ENCODE measurements at regions not wholly inside any gene's neighbourhood (a gene's known extent, or its start where the extent isn't known, plus 50 kb on each side); places are given as distances from the start of the nearest gene placed in this dataset.

DNA sequence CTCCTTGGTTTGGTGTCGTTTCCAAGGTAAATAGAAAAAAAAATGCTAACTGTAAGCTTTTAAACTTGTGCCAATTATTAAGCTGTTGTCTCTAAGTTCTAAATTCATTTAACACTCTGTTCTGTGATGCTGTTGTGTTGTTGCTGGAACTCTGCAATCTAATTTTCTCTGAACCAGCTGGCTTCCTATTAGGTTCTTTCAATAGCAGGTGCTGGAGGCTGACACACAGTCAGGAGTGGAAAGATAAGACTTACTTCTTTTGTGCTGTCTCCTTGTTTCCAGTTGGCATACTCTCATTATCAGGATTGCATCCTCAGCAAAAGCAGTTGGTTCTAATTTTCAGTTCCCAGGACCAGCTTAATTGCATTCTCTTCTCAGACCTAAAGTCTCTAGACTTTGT is 1252.6 kb upstream of the NUDT12 start:
- TF ChIP-seq RAD21 (IDR thresholded peaks at IDR 0.05; ENCODE audit: low read depth) = no peak
- no peak for TF ChIP-seq EGR1 (IDR thresholded peaks at IDR 0.05)
- no peak for TF ChIP-seq FOXM1 (IDR thresholded peaks at IDR 0.05; ENCODE audit: borderline replicate concordance, low read depth)
- TF ChIP-seq TCF12 (IDR thresholded peaks at IDR 0.05; ENCODE audit: low read depth) = no peak
- TF ChIP-seq CEBPB (IDR thresholded peaks at IDR 0.05) = no peak
- no peak for TF ChIP-seq YY1 (IDR thresholded peaks at IDR 0.05; ENCODE audit: low read depth)
- no peak for TF ChIP-seq CREB1 (IDR thresholded peaks at IDR 0.05; ENCODE audit: low read depth)
- TF ChIP-seq, protein P1, sequence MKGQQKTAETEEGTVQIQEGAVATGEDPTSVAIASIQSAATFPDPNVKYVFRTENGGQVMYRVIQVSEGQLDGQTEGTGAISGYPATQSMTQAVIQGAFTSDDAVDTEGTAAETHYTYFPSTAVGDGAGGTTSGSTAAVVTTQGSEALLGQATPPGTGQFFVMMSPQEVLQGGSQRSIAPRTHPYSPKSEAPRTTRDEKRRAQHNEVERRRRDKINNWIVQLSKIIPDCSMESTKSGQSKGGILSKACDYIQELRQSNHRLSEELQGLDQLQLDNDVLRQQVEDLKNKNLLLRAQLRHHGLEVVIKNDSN (IDR thresholded peaks at IDR 0.05) = no peak
- TF ChIP-seq TEAD4 (IDR thresholded peaks at IDR 0.05) = no peak
- TF ChIP-seq, protein P2, sequence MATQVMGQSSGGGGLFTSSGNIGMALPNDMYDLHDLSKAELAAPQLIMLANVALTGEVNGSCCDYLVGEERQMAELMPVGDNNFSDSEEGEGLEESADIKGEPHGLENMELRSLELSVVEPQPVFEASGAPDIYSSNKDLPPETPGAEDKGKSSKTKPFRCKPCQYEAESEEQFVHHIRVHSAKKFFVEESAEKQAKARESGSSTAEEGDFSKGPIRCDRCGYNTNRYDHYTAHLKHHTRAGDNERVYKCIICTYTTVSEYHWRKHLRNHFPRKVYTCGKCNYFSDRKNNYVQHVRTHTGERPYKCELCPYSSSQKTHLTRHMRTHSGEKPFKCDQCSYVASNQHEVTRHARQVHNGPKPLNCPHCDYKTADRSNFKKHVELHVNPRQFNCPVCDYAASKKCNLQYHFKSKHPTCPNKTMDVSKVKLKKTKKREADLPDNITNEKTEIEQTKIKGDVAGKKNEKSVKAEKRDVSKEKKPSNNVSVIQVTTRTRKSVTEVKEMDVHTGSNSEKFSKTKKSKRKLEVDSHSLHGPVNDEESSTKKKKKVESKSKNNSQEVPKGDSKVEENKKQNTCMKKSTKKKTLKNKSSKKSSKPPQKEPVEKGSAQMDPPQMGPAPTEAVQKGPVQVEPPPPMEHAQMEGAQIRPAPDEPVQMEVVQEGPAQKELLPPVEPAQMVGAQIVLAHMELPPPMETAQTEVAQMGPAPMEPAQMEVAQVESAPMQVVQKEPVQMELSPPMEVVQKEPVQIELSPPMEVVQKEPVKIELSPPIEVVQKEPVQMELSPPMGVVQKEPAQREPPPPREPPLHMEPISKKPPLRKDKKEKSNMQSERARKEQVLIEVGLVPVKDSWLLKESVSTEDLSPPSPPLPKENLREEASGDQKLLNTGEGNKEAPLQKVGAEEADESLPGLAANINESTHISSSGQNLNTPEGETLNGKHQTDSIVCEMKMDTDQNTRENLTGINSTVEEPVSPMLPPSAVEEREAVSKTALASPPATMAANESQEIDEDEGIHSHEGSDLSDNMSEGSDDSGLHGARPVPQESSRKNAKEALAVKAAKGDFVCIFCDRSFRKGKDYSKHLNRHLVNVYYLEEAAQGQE (IDR thresholded peaks at IDR 0.05; ENCODE audit: low read depth) = no peak
- TF ChIP-seq TAF1 (IDR thresholded peaks at IDR 0.05; ENCODE audit: low read depth) = no peak
- TF ChIP-seq EP300 (IDR thresholded peaks at IDR 0.05; ENCODE audit: borderline replicate concordance) = no peak
- TF ChIP-seq NFIC (IDR thresholded peaks at IDR 0.05) = no peak
- TF ChIP-seq ZBTB7A (IDR thresholded peaks at IDR 0.05; ENCODE audit: low read depth) = no peak
